GM12878 (cell line): ENCODE measurements at regions not wholly inside any gene's neighbourhood (a gene's known extent, or its start where the extent isn't known, plus 50 kb on each side); places are given as distances from the start of the nearest gene placed in this dataset.

ENCODE experiments used
- ATAC-seq: fragments of 200-7000 bp; cut with Tn5 transposase; 3 replicates; pipeline ENCODE4 v1.9.1; 2020; ENCODE audit warnings: mild to moderate bottlenecking, moderate library complexity
- BruUV-seq: library from RNA; stranded (reverse); fragments of 400-500 nt; replicated peaks from 2 replicates; lab custom pipeline; 2021; lab: Mats Ljungman, UMichigan
- CTCF ChIA-PET: fragments of 300-600 bp; sonication (Branson Sonifier 250); formaldehyde crosslinking; extraction: SDS; loops from one replicate; lab custom pipeline; 2021; ENCODE audit warnings: inconsistent platforms; lab: Yijun Ruan, JAX
- POLR2A ChIA-PET: fragments of 350-600 bp; formaldehyde crosslinking; extraction: SDS; loops from one replicate; lab custom pipeline; 2021; ENCODE audit warnings: inconsistent platforms; lab: Charles Lee
- RAD21 ChIA-PET: fragments of 300-600 bp; sonication (Branson Sonifier 250); formaldehyde crosslinking; loops from one replicate; lab custom pipeline; 2023; ENCODE audit warnings: antibody characterized with exemption; ENCODE audit not compliant: unreplicated experiment; lab: Charles Lee
- SMC1A ChIA-PET: fragments of 300-600 bp; sonication (Branson Sonifier 250); formaldehyde crosslinking; loops from one replicate; lab custom pipeline; 2023; ENCODE audit not compliant: unreplicated experiment, uncharacterized antibody; lab: Charles Lee
- DNase-seq: peaks from one replicate; pipeline ENCODE4 v3.0.0-alpha.2; 2011; ENCODE audit warnings: low read depth, low spot score
- FAIRE-seq: peaks from 3 replicates; lab custom pipeline; 2011; peaks lifted over from hg19 to GRCh38; lab: Jason Lieb, UNC
- H2AFZ ChIP-seq: 2 replicates; pipeline ENCODE4 v1.6.0; 2011; ENCODE audit warnings: low read depth, low read length, control low read depth; ENCODE audit not compliant: control insufficient read depth
- H3K27ac ChIP-seq: 2 replicates; pipeline ENCODE4 v1.5.1; 2011; ENCODE audit warnings: control low read depth; ENCODE audit not compliant: control insufficient read depth, insufficient read depth
- H3K27me3 ChIP-seq, 2 experiments: replicated peaks in 1 of 2; 2 replicates each; pipeline versions ENCODE4 v1.6.0 to v1.6.1; 2011; ENCODE audit warnings: low read length in 1 of 2; ENCODE audit not compliant: control insufficient read depth in 2 of 2, insufficient read depth in 2 of 2
- H3K36me3 ChIP-seq, 2 experiments: 2 replicates each; pipeline ENCODE4 v1.5.1; 2011; ENCODE audit warnings: low read length in 1 of 2; ENCODE audit not compliant: control insufficient read depth in 2 of 2, insufficient read depth in 2 of 2
- H3K4me1 ChIP-seq: 2 replicates; pipeline ENCODE4 v1.6.1; 2011; ENCODE audit warnings: mild to moderate bottlenecking, low read length, moderate library complexity, mixed read lengths; ENCODE audit not compliant: control insufficient read depth, insufficient read depth
- H3K4me2 ChIP-seq: 2 replicates; pipeline ENCODE4 v1.6.0; 2011; ENCODE audit warnings: control low read depth; ENCODE audit not compliant: control insufficient read depth, insufficient read depth
- H3K4me3 ChIP-seq: fragments of 200-600 bp; sonication (generic); 2 replicates; pipeline ENCODE4 v1.5.1; 2016
- H3K79me2 ChIP-seq: 2 replicates; pipeline ENCODE4 v1.6.0; 2011; ENCODE audit warnings: low read length; ENCODE audit not compliant: control insufficient read depth, insufficient read depth
- H3K9ac ChIP-seq: 2 replicates; pipeline ENCODE4 v1.8.0; 2011; ENCODE audit warnings: low read length, control low read depth, mixed read lengths; ENCODE audit not compliant: control insufficient read depth, insufficient read depth
- H3K9me3 ChIP-seq: replicated peaks from 3 replicates; pipeline ENCODE4 v1.5.1; 2011; ENCODE audit warnings: mild to moderate bottlenecking, low read length; ENCODE audit not compliant: control insufficient read depth, insufficient read depth
- H4K20me1 ChIP-seq: 2 replicates; pipeline ENCODE4 v1.6.0; 2011; ENCODE audit not compliant: control insufficient read depth, insufficient read depth
- ATF7 ChIP-seq: fragments of 450-650 bp; IDR thresholded peaks from 2 replicates; pipeline ENCODE4 v1.6.1; 2016; ENCODE audit warnings: low read depth, mild to moderate bottlenecking
- EGR1 ChIP-seq, 2 experiments: IDR thresholded peaks; 1 replicate in 1 of 2; 2 replicates in 1 of 2; pipeline ENCODE4 v1.6.1; 2011 to 2012; ENCODE audit warnings: low read depth in 2 of 2, low read length in 2 of 2, borderline replicate concordance in 1 of 2, mild to moderate bottlenecking in 1 of 2, moderate library complexity in 1 of 2
- ETV6 ChIP-seq, 2 experiments: fragments of 450-650 bp in 1 of 2; IDR thresholded peaks in 1 of 2; conservative IDR thresholded peaks in 1 of 2; 2 replicates each; pipeline ENCODE4 v1.6.1; 2014; ENCODE audit warnings: antibody characterized with exemption in 1 of 2, borderline replicate concordance in 1 of 2, low read depth in 1 of 2, mild to moderate bottlenecking in 1 of 2, moderate library complexity in 1 of 2
- GATAD2B ChIP-seq: fragments of 450-650 bp; conservative IDR thresholded peaks from 2 replicates; pipeline ENCODE4 v1.6.1; 2017; ENCODE audit warnings: low read depth, mild to moderate bottlenecking, moderate library complexity
- HCFC1 ChIP-seq: fragments of 150-350 bp; IDR thresholded peaks from 2 replicates; pipeline ENCODE4 v1.6.1; 2014; ENCODE audit warnings: low read length
- HDGF ChIP-seq: fragments of 450-650 bp; IDR thresholded peaks from 2 replicates; pipeline ENCODE4 v1.6.1; 2016; ENCODE audit warnings: antibody characterized with exemption
- IKZF2 ChIP-seq, 2 experiments: fragments of 450-650 bp; IDR thresholded peaks; 2 replicates each; pipeline ENCODE4 v1.6.1; 2017; ENCODE audit warnings: mild to moderate bottlenecking in 2 of 2, moderate library complexity in 2 of 2
- KDM1A ChIP-seq: fragments of 200-600 bp; sonication (generic); IDR thresholded peaks from 2 replicates; pipeline ENCODE4 v1.6.1; 2016; ENCODE audit warnings: borderline replicate concordance
- KLF5 ChIP-seq: fragments of 450-650 bp; IDR thresholded peaks from 2 replicates; pipeline ENCODE4 v1.6.1; 2014; ENCODE audit warnings: mild to moderate bottlenecking; ENCODE audit not compliant: partially characterized antibody
- MEF2A ChIP-seq: IDR thresholded peaks from 2 replicates; pipeline ENCODE4 v1.6.1; 2011; ENCODE audit warnings: low read depth, mild to moderate bottlenecking, low read length, moderate library complexity; ENCODE audit not compliant: insufficient read depth
- MTA2 ChIP-seq: fragments of 450-650 bp; IDR thresholded peaks from 2 replicates; pipeline ENCODE4 v1.6.1; 2016; ENCODE audit warnings: low read depth, mild to moderate bottlenecking, moderate library complexity
- NR2C2 ChIP-seq: IDR thresholded peaks from 2 replicates; pipeline ENCODE4 v1.6.1; 2011; ENCODE audit warnings: borderline replicate concordance, low read depth; ENCODE audit not compliant: control insufficient read depth, insufficient read length
- NR2F1 ChIP-seq: fragments of 450-650 bp; conservative IDR thresholded peaks from 2 replicates; pipeline ENCODE4 v1.6.1; 2017; ENCODE audit warnings: mild to moderate bottlenecking
- RBBP5 ChIP-seq: fragments of 200-600 bp; sonication (generic); conservative IDR thresholded peaks from 2 replicates; pipeline ENCODE4 v1.6.1; 2016
- TAF1 ChIP-seq: IDR thresholded peaks from 2 replicates; pipeline ENCODE4 v1.6.1; 2011; ENCODE audit warnings: mild to moderate bottlenecking, low read depth, low read length, borderline replicate concordance
- ZNF217 ChIP-seq: fragments of 450-650 bp; IDR thresholded peaks from 2 replicates; pipeline ENCODE4 v1.6.1; 2017; ENCODE audit warnings: antibody characterized with exemption, mild to moderate bottlenecking
- WGBS: methylation state at CpG from one replicate; pipeline ENCODE4 v1.1.6; 2016; ENCODE audit warnings: low lambda C conversion rate; ENCODE audit not compliant: insufficient replicate concordance, insufficient coverage; ENCODE audit errors: missing lambda C conversion rate; 5-methylcytosine and 5-hydroxymethylcytosine counted together
- in situ Hi-C: fragments of 300-500 bp; cut with MboI; formaldehyde crosslinking; loops from 9 replicates; pipeline ENCODE4 v1.14.3; 2018; ENCODE audit warnings: mixed read lengths
- intact Hi-C: fragments of 100-400 bp; cut with micrococcal nuclease; formaldehyde crosslinking; loops from one replicate; pipeline ENCODE4 v1.14.2; 2022; ENCODE audit not compliant: unreplicated experiment
- TF ChIP-seq, protein P1 (sequence below): fragments of 450-650 bp; IDR thresholded peaks from 2 replicates; pipeline ENCODE4 v1.6.1; 2017; ENCODE audit warnings: mild to moderate bottlenecking, moderate library complexity
- TF ChIP-seq, protein P2 (sequence below): fragments of 450-650 bp; IDR thresholded peaks from 2 replicates; pipeline ENCODE4 v1.6.1; 2016; ENCODE audit warnings: mild to moderate bottlenecking
- TF ChIP-seq, protein P3 (sequence below): fragments of 450-650 bp; IDR thresholded peaks from 2 replicates; pipeline ENCODE4 v1.6.1; 2016; ENCODE audit warnings: mild to moderate bottlenecking

DNA sequence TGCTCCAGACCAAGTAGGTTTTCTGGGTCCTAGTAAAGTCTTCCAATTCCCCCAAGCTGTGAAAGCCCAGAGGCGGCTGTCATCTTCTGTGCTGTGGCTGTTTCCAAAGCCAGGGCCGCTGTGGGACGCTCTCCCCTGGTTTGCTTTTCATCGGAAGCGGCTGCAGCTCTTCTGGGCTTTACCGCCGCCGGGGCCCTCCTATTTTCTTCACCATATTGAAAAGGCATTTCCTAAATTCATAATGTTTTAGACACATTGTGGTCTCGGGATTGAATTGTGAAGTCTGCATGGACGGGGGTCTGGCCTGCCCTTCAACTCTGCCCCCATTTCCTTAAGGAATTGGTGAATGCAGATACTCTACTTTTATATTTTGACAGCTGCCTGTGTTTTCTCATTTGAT is 551.4 kb upstream of the MGMT start:
- no peak for ATAC-seq
- no peak for DNase-seq
- no peak for FAIRE-seq
- SMC1A ChIA-PET, result no interaction called here
- H3K27me3 ChIP-seq, result no peaks in the 10 kb centered on the region
- no peak overlapping the region for H2AFZ ChIP-seq
- in situ Hi-C loops, result no loop called here
- no peaks in the 10 kb centered on the region for H3K79me2 ChIP-seq
- CTCF ChIA-PET, result no interaction called here
- BruUV-seq, result no TSS peak
- no peaks in the 10 kb centered on the region for H3K4me1 ChIP-seq
- POLR2A ChIA-PET, result no interaction called here
- H3K27ac ChIP-seq, result no peak overlapping the region
- no peaks in the 10 kb centered on the region for H3K36me3 ChIP-seq
- H3K9ac ChIP-seq, result no peak overlapping the region
- no peaks in the 10 kb centered on the region for H3K9me3 ChIP-seq
- no peak overlapping the region for H3K4me2 ChIP-seq
- WGBS, result 44% methylated on average over 10 of the region's 10 CpGs
- no peaks in the 10 kb centered on the region for H4K20me1 ChIP-seq
- no peak overlapping the region for H3K4me3 ChIP-seq
- RAD21 ChIA-PET, result no interaction called here
- intact Hi-C loops, result no loop called here
- TF ChIP-seq ZNF217 (no peak), KDM1A (no peak), MEF2A (no peak), EGR1 (IDR thresholded peaks at IDR 0.05; ENCODE audit: borderline replicate concordance in 1 of 2, low read depth in 2 of 2, low read length in 2 of 2) (no peak), GATAD2B (no peak), TAF1 (no peak), HDGF (no peak), HCFC1 (no peak), RBBP5 (no peak), NR2F1 (no peak), IKZF2 (IDR thresholded peaks at IDR 0.05) (no peak), ETV6 (conservative IDR thresholded peaks at IDR 0.05 in 1 of 2, IDR thresholded peaks at IDR 0.05 in 1 of 2; ENCODE audit: borderline replicate concordance in 1 of 2, low read depth in 1 of 2) (no peak), ATF7 (no peak), KLF5 (no peak), NR2C2 (no peak), MTA2 (no peak)
- TF ChIP-seq, protein P1, sequence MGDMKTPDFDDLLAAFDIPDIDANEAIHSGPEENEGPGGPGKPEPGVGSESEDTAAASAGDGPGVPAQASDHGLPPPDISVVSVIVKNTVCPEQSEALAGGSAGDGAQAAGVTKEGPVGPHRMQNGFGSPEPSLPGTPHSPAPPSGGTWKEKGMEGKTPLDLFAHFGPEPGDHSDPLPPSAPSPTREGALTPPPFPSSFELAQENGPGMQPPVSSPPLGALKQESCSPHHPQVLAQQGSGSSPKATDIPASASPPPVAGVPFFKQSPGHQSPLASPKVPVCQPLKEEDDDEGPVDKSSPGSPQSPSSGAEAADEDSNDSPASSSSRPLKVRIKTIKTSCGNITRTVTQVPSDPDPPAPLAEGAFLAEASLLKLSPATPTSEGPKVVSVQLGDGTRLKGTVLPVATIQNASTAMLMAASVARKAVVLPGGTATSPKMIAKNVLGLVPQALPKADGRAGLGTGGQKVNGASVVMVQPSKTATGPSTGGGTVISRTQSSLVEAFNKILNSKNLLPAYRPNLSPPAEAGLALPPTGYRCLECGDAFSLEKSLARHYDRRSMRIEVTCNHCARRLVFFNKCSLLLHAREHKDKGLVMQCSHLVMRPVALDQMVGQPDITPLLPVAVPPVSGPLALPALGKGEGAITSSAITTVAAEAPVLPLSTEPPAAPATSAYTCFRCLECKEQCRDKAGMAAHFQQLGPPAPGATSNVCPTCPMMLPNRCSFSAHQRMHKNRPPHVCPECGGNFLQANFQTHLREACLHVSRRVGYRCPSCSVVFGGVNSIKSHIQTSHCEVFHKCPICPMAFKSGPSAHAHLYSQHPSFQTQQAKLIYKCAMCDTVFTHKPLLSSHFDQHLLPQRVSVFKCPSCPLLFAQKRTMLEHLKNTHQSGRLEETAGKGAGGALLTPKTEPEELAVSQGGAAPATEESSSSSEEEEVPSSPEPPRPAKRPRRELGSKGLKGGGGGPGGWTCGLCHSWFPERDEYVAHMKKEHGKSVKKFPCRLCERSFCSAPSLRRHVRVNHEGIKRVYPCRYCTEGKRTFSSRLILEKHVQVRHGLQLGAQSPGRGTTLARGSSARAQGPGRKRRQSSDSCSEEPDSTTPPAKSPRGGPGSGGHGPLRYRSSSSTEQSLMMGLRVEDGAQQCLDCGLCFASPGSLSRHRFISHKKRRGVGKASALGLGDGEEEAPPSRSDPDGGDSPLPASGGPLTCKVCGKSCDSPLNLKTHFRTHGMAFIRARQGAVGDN, result no peak
- TF ChIP-seq, protein P2, sequence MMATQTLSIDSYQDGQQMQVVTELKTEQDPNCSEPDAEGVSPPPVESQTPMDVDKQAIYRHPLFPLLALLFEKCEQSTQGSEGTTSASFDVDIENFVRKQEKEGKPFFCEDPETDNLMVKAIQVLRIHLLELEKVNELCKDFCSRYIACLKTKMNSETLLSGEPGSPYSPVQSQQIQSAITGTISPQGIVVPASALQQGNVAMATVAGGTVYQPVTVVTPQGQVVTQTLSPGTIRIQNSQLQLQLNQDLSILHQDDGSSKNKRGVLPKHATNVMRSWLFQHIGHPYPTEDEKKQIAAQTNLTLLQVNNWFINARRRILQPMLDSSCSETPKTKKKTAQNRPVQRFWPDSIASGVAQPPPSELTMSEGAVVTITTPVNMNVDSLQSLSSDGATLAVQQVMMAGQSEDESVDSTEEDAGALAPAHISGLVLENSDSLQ, result no peak
- TF ChIP-seq, protein P3, sequence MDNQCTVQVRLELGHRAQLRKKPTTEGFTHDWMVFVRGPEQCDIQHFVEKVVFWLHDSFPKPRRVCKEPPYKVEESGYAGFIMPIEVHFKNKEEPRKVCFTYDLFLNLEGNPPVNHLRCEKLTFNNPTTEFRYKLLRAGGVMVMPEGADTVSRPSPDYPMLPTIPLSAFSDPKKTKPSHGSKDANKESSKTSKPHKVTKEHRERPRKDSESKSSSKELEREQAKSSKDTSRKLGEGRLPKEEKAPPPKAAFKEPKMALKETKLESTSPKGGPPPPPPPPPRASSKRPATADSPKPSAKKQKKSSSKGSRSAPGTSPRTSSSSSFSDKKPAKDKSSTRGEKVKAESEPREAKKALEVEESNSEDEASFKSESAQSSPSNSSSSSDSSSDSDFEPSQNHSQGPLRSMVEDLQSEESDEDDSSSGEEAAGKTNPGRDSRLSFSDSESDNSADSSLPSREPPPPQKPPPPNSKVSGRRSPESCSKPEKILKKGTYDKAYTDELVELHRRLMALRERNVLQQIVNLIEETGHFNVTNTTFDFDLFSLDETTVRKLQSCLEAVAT, result no peak
